ENCODE measurements at regions not wholly inside any gene's neighbourhood (a gene's known extent, or its start where the extent isn't known, plus 50 kb on each side); places are given as distances from the start of the nearest gene placed in this dataset.
A peak's percentile ranks its signal among the peaks of the same experiment; 100 is the strongest.

GRCh38 chr6:144349690-144350527 is 64.8 kb downstream of the UTRN start:
- peak in 1 of 2 donors; percentile 84 for DNase-seq
- peaks cover 0 to 12% of the 10 kb centered on the region in 2 donors for H3K4me1 ChIP-seq
- H3K4me3 ChIP-seq = no peak overlapping the region
- H3K9me3 ChIP-seq = no peaks in the 10 kb centered on the region
- TF ChIP-seq POLR2A (IDR thresholded peaks at IDR 0.05) (no peak), CTCF (IDR thresholded peaks at IDR 0.05) (no peak)
- no peaks in the 10 kb centered on the region for H3K36me3 ChIP-seq
- H3K27ac ChIP-seq = peak overlapping the region; percentile 64 to 66
- H3K27me3 ChIP-seq = no peaks in the 10 kb centered on the region
- intact Hi-C loops (cut with DNase I; ENCODE audit: low total_unique reads) = no loop called here

- no peaks in the 10 kb centered on the region for H3K27me3 ChIP-seq
- intact Hi-C loops (cut with DNase I; ENCODE audit: low total_unique reads) = no loop called here
- peaks cover 0 to 12% of the 10 kb centered on the region in 2 donors for H3K4me1 ChIP-seq
- H3K4me3 ChIP-seq = no peak overlapping the region
- no peaks in the 10 kb centered on the region for H3K9me3 ChIP-seq
- TF ChIP-seq CTCF (IDR thresholded peaks at IDR 0.05) = no peak
- TF ChIP-seq POLR2A (IDR thresholded peaks at IDR 0.05) = no peak
- peak overlapping the region; percentile 64 to 66 for H3K27ac ChIP-seq
- no peak for DNase-seq
- H3K36me3 ChIP-seq = no peaks in the 10 kb centered on the region
These were observed 65.4 kb downstream of the UTRN start for GRCh38 chr6:144350528-144350880.

GRCh38 chr6:144351379-144352127 is 66.4 kb downstream of the UTRN start:
- Histone ChIP-seq H3K27ac (peak overlapping the region; percentile 58 to 64), H3K27me3 (no peaks in the 10 kb centered on the region), H3K9me3 (no peaks in the 10 kb centered on the region), H3K4me3 (no peak overlapping the region), H3K4me1 (peaks cover 0 to 12% of the 10 kb centered on the region in 2 donors), H3K36me3 (no peaks in the 10 kb centered on the region)
- no peak for TF ChIP-seq POLR2A (IDR thresholded peaks at IDR 0.05)
- TF ChIP-seq CTCF (IDR thresholded peaks at IDR 0.05) = no peak
- DNase-seq = no peak
- intact Hi-C loops (cut with DNase I; ENCODE audit: low total_unique reads) = no loop called here

GRCh38 chr6:144352331-144352730 is 67.2 kb downstream of the UTRN start:
- no peaks in the 10 kb centered on the region for H3K27me3 ChIP-seq
- H3K9me3 ChIP-seq = no peaks in the 10 kb centered on the region
- intact Hi-C loops (cut with DNase I; ENCODE audit: low total_unique reads) = no loop called here
- peaks cover 0 to 12% of the 10 kb centered on the region in 2 donors for H3K4me1 ChIP-seq
- no peak overlapping the region for H3K4me3 ChIP-seq
- no peak for DNase-seq
- no peak for TF ChIP-seq POLR2A (IDR thresholded peaks at IDR 0.05)
- TF ChIP-seq CTCF (IDR thresholded peaks at IDR 0.05) = no peak
- H3K36me3 ChIP-seq = no peaks in the 10 kb centered on the region
- peak overlapping the region; percentile 58 to 64 for H3K27ac ChIP-seq

GRCh38 chr6:144353871-144354314 is 68.8 kb downstream of the UTRN start:
- Histone ChIP-seq H3K27me3 (no peaks in the 10 kb centered on the region), H3K27ac (no peak overlapping the region), H3K4me1 (peaks cover 0 to 12% of the 10 kb centered on the region in 2 donors), H3K4me3 (no peak overlapping the region), H3K9me3 (no peaks in the 10 kb centered on the region), H3K36me3 (no peaks in the 10 kb centered on the region)
- TF ChIP-seq CTCF (IDR thresholded peaks at IDR 0.05) = no peak
- no peak for TF ChIP-seq POLR2A (IDR thresholded peaks at IDR 0.05)
- intact Hi-C loops (cut with DNase I; ENCODE audit: low total_unique reads) = no loop called here
- DNase-seq = no peak
